ENCODE measurements at regions not wholly inside any gene's neighbourhood (a gene's known extent, or its start where the extent isn't known, plus 50 kb on each side); places are given as distances from the start of the nearest gene placed in this dataset.

DNA sequence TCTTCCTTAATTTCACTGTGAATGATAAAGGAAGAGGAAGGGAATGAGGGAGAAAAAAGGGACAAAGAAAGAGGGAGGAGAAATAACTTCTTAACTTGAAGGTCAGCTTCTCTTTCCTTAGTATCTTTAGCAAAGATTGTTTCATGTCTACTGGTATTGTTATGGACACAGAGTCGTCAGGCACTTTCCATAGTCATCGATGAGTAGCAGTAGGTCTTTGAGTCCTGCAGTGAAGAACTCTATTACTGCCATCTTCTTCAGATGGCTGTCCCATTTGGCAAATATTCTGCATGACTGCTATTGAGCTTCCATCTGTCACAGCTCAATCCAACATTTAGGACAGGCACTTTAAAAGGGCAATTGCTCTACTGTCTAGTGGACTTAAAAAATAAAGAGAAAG lies 2463.1 kb downstream of the PCDH9 start:
- no peak for ATAC-seq
- TF ChIP-seq RARB (CRISPR knock-in tag; IDR thresholded peaks at IDR 0.05) (no peak), ARNTL (CRISPR knock-in tag; IDR thresholded peaks at IDR 0.05; ENCODE audit: borderline replicate concordance, low read depth) (no peak), ESRRG (CRISPR knock-in tag; IDR thresholded peaks at IDR 0.05) (no peak), ZC3H10 (CRISPR knock-in tag; IDR thresholded peaks at IDR 0.05) (no peak)
- TF ChIP-seq, protein P1, sequence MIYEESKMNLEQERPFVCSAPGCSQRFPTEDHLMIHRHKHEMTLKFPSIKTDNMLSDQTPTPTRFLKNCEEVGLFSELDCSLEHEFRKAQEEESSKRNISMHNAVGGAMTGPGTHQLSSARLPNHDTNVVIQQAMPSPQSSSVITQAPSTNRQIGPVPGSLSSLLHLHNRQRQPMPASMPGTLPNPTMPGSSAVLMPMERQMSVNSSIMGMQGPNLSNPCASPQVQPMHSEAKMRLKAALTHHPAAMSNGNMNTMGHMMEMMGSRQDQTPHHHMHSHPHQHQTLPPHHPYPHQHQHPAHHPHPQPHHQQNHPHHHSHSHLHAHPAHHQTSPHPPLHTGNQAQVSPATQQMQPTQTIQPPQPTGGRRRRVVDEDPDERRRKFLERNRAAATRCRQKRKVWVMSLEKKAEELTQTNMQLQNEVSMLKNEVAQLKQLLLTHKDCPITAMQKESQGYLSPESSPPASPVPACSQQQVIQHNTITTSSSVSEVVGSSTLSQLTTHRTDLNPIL (CRISPR knock-in tag; IDR thresholded peaks at IDR 0.05; ENCODE audit: low read depth): no peak

GRCh38 chr13:64765636-64766035 lies 2464.5 kb downstream of the PCDH9 start:
- ATAC-seq: no peak
- no peak for TF ChIP-seq TOX (CRISPR knock-in tag; IDR thresholded peaks at IDR 0.05; ENCODE audit: borderline replicate concordance)

GRCh38 chr13:64758521-64759244 lies 2471.5 kb downstream of the PCDH9 start:
- no peak for ATAC-seq
- no peak for TF ChIP-seq TSHZ2 (CRISPR knock-in tag; IDR thresholded peaks at IDR 0.05)
- TF ChIP-seq ESRRG (CRISPR knock-in tag; IDR thresholded peaks at IDR 0.05): no peak
- TF ChIP-seq ZNF70 (CRISPR knock-in tag; IDR thresholded peaks at IDR 0.05): no peak
- TF ChIP-seq TCF4 (CRISPR knock-in tag; IDR thresholded peaks at IDR 0.05; ENCODE audit: borderline replicate concordance): no peak
- TF ChIP-seq GLIS3 (CRISPR knock-in tag; IDR thresholded peaks at IDR 0.05): no peak
- no peak for TF ChIP-seq BACH2 (CRISPR knock-in tag; IDR thresholded peaks at IDR 0.05; ENCODE audit: borderline replicate concordance)
- no peak for TF ChIP-seq OSR1 (CRISPR knock-in tag; IDR thresholded peaks at IDR 0.05)
- no peak for TF ChIP-seq PPARA (CRISPR knock-in tag; IDR thresholded peaks at IDR 0.05; ENCODE audit: borderline replicate concordance)
- no peak for TF ChIP-seq ZNF565 (CRISPR knock-in tag; conservative IDR thresholded peaks at IDR 0.05; ENCODE audit: low read depth)
- TF ChIP-seq, protein P2, sequence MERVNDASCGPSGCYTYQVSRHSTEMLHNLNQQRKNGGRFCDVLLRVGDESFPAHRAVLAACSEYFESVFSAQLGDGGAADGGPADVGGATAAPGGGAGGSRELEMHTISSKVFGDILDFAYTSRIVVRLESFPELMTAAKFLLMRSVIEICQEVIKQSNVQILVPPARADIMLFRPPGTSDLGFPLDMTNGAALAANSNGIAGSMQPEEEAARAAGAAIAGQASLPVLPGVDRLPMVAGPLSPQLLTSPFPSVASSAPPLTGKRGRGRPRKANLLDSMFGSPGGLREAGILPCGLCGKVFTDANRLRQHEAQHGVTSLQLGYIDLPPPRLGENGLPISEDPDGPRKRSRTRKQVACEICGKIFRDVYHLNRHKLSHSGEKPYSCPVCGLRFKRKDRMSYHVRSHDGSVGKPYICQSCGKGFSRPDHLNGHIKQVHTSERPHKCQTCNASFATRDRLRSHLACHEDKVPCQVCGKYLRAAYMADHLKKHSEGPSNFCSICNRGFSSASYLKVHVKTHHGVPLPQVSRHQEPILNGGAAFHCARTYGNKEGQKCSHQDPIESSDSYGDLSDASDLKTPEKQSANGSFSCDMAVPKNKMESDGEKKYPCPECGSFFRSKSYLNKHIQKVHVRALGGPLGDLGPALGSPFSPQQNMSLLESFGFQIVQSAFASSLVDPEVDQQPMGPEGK (CRISPR knock-in tag; IDR thresholded peaks at IDR 0.05; ENCODE audit: borderline replicate concordance): no peak
- TF ChIP-seq, protein P3, sequence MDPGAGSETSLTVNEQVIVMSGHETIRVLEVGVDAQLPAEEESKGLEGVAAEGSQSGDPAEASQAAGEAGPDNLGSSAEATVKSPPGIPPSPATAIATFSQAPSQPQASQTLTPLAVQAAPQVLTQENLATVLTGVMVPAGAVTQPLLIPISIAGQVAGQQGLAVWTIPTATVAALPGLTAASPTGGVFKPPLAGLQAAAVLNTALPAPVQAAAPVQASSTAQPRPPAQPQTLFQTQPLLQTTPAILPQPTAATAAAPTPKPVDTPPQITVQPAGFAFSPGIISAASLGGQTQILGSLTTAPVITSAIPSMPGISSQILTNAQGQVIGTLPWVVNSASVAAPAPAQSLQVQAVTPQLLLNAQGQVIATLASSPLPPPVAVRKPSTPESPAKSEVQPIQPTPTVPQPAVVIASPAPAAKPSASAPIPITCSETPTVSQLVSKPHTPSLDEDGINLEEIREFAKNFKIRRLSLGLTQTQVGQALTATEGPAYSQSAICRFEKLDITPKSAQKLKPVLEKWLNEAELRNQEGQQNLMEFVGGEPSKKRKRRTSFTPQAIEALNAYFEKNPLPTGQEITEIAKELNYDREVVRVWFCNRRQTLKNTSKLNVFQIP (CRISPR knock-in tag; IDR thresholded peaks at IDR 0.05; ENCODE audit: borderline replicate concordance, low read depth): no peak
- no peak for TF ChIP-seq ZC3H10 (CRISPR knock-in tag; IDR thresholded peaks at IDR 0.05)
- TF ChIP-seq CSRNP3 (CRISPR knock-in tag; IDR thresholded peaks at IDR 0.05): no peak
- TF ChIP-seq, protein P1 (CRISPR knock-in tag; IDR thresholded peaks at IDR 0.05; ENCODE audit: low read depth): no peak
- TF ChIP-seq ARNTL (CRISPR knock-in tag; IDR thresholded peaks at IDR 0.05; ENCODE audit: borderline replicate concordance, low read depth): no peak
